Stomach (tissue), 4 donors: ENCODE measurements at regions not wholly inside any gene's neighbourhood (a gene's known extent, or its start where the extent isn't known, plus 50 kb on each side); places are given as distances from the start of the nearest gene placed in this dataset.

Experiments
- CTCF ChIP-seq, 7 experiments: fragments of 450-650 bp in 4 of 7; fragments of 200-600 bp in 3 of 7; sonication (generic) in 3 of 7; IDR thresholded peaks; one replicate each; pipeline ENCODE4 v1.5.1; 2016 to 2019; ENCODE audit warnings: antibody characterized with exemption in 7 of 7, control low read depth in 2 of 7, mild to moderate bottlenecking in 1 of 7
- POLR2A ChIP-seq, 4 donors: fragments of 450-650 bp; IDR thresholded peaks; one replicate each; pipeline ENCODE4 v1.6.1; 2016; ENCODE audit warnings: antibody characterized with exemption in 4 of 4, control low read depth in 2 of 4, mild to moderate bottlenecking in 1 of 4, moderate library complexity in 1 of 4
- POLR2AphosphoS5 ChIP-seq, 3 donors: sonication (generic); formaldehyde crosslinking; IDR thresholded peaks; one replicate each; pipeline ENCODE4 v1.6.1; 2016; ENCODE audit warnings: antibody characterized with exemption in 3 of 3

GRCh38 chr1:55369474-55369873, 154.3 kb upstream of the USP24 start:
- no peak for TF ChIP-seq POLR2A (IDR thresholded peaks at IDR 0.05)
- TF ChIP-seq POLR2AphosphoS5 (IDR thresholded peaks at IDR 0.05), result no peak
- TF ChIP-seq CTCF (IDR thresholded peaks at IDR 0.05), result no peak
